IPS DF 4.7 (cell line): ENCODE measurements at regions not wholly inside any gene's neighbourhood (a gene's known extent, or its start where the extent isn't known, plus 50 kb on each side); places are given as distances from the start of the nearest gene placed in this dataset.

ENCODE experiments used
- DNase-seq: peaks from one replicate; pipeline ENCODE4 v3.0.0-alpha.2; 2013; ENCODE audit warnings: low spot score; ENCODE audit errors: extremely low read depth

- DNase-seq: no peak
Observed at GRCh38 chr14:22456998-22457594, 131.9 kb downstream of the DAD1 start.

- no peak for DNase-seq
Observed at GRCh38 chr14:22456421-22456820, 132.6 kb downstream of the DAD1 start.

- no peak for DNase-seq
Observed at GRCh38 chr14:22452330-22452729, 136.7 kb downstream of the DAD1 start.

GRCh38 chr14:22450266-22450665 is 138.8 kb downstream of the DAD1 start:
- DNase-seq: no peak

- no peak for DNase-seq
Observed at GRCh38 chr14:22449600-22449905, 139.5 kb downstream of the DAD1 start.

- DNase-seq: no peak
Observed at GRCh38 chr14:22448905-22449599, 140.0 kb downstream of the DAD1 start.

GRCh38 chr14:22448035-22448904 is 140.8 kb downstream of the DAD1 start:
- DNase-seq: no peak

- no peak for DNase-seq
Observed at GRCh38 chr14:22438742-22439141, 150.3 kb downstream of the DAD1 start.

GRCh38 chr14:22434901-22435550 is 154.0 kb downstream of the DAD1 start:
- DNase-seq: no peak

GRCh38 chr14:22434030-22434429 is 155.0 kb downstream of the DAD1 start:
- DNase-seq: no peak

GRCh38 chr14:22433069-22433468 is 156.0 kb downstream of the DAD1 start:
- DNase-seq: no peak

GRCh38 chr14:22432348-22432976 is 156.6 kb downstream of the DAD1 start:
- DNase-seq: no peak

- no peak for DNase-seq
Observed at GRCh38 chr14:22429546-22430294, 159.3 kb downstream of the DAD1 start.

GRCh38 chr14:22428700-22429291 is 160.2 kb downstream of the DAD1 start:
- DNase-seq: no peak

GRCh38 chr14:22427771-22428231 is 161.2 kb downstream of the DAD1 start:
- no peak for DNase-seq

GRCh38 chr14:22426711-22427110 is 162.3 kb downstream of the DAD1 start:
- no peak for DNase-seq

GRCh38 chr14:22423958-22424357 is 165.1 kb downstream of the DAD1 start:
- no peak for DNase-seq

- DNase-seq: no peak
Observed at GRCh38 chr14:22422238-22422637, 166.8 kb downstream of the DAD1 start.

GRCh38 chr14:22420598-22421186 is 168.3 kb downstream of the DAD1 start:
- DNase-seq: no peak

- no peak for DNase-seq
Observed at GRCh38 chr14:22419620-22420019, 169.4 kb downstream of the DAD1 start.
